OCI-LY3 (cell line): ENCODE measurements at regions not wholly inside any gene's neighbourhood (a gene's known extent, or its start where the extent isn't known, plus 50 kb on each side); places are given as distances from the start of the nearest gene placed in this dataset.

Experiments used
- CTCF ChIP-seq: fragments of 200-600, 300-600 bp; sonication (generic); IDR thresholded peaks from 2 replicates; pipeline ENCODE4 v1.5.1; 2014; ENCODE audit warnings: antibody characterized with exemption, low read length, low read depth
- EZH2phosphoT487 ChIP-seq: fragments of 200-600 bp; shearing (Covaris generic); IDR thresholded peaks from 2 replicates; pipeline ENCODE4 v1.6.1; 2018; ENCODE audit warnings: antibody characterized with exemption, mixed run types, low read depth

GRCh38 chr6:139659196-139659595 lies 284.7 kb upstream of the CITED2 start:
- no peak for TF ChIP-seq CTCF
- no peak for TF ChIP-seq EZH2phosphoT487
